Left lung (tissue), 4 donors: ENCODE measurements at regions not wholly inside any gene's neighbourhood (a gene's known extent, or its start where the extent isn't known, plus 50 kb on each side); places are given as distances from the start of the nearest gene placed in this dataset.

Source experiments
- ATAC-seq: fragments of 200-7000 bp; cut with Tn5 transposase; one replicate; pipeline ENCODE4 v1.9.1; 2020; ENCODE audit warnings: moderate library complexity
- DNase-seq, 4 donors: peaks; one replicate each; pipeline ENCODE4 v3.0.0-alpha.2; 2013 to 2020
- H3K27ac ChIP-seq, 2 donors: fragments of 200-600 bp; sonication (generic) in 1 of 2; one replicate each; pipeline versions ENCODE4 v1.5.0 to v1.8.0; 2020 to 2021
- H3K27me3 ChIP-seq, 2 donors: fragments of 200-600 bp; sonication (generic) in 1 of 2; one replicate each; pipeline versions ENCODE4 v1.5.0 to v1.8.0; 2020 to 2021
- H3K36me3 ChIP-seq, 2 donors: fragments of 200-600 bp; sonication (generic) in 1 of 2; one replicate each; pipeline versions ENCODE4 v1.5.0 to v1.8.0; 2020 to 2021
- H3K4me1 ChIP-seq, 2 donors: fragments of 200-600 bp; one replicate each; pipeline ENCODE4 v1.8.0; 2021
- H3K4me3 ChIP-seq, 2 donors: fragments of 200-600 bp; sonication (generic) in 1 of 2; one replicate each; pipeline versions ENCODE4 v1.5.0 to v1.8.0; 2020 to 2021; ENCODE audit warnings: mild to moderate bottlenecking in 1 of 2
- H3K9me3 ChIP-seq, 2 donors: fragments of 200-600 bp; sonication (generic) in 1 of 2; one replicate each; pipeline versions ENCODE4 v1.5.0 to v1.8.0; 2020 to 2021
- CTCF ChIP-seq, 2 donors: fragments of 200-600 bp; sonication (generic) in 1 of 2; IDR thresholded peaks; one replicate each; pipeline versions ENCODE4 v1.5.0 to v1.8.0; 2021; ENCODE audit warnings: antibody characterized with exemption in 2 of 2
- intact Hi-C, 2 donors: fragments of 100-400 bp; cut with DNase I; formaldehyde crosslinking; loops; one replicate each; pipeline versions ENCODE4 v1.11.2 to v1.14.2; 2022
- donor health status: DM: no; HTN: yes; CAD: no.
- donor health status: DM: no; HTN: no; CAD: no.

DNA sequence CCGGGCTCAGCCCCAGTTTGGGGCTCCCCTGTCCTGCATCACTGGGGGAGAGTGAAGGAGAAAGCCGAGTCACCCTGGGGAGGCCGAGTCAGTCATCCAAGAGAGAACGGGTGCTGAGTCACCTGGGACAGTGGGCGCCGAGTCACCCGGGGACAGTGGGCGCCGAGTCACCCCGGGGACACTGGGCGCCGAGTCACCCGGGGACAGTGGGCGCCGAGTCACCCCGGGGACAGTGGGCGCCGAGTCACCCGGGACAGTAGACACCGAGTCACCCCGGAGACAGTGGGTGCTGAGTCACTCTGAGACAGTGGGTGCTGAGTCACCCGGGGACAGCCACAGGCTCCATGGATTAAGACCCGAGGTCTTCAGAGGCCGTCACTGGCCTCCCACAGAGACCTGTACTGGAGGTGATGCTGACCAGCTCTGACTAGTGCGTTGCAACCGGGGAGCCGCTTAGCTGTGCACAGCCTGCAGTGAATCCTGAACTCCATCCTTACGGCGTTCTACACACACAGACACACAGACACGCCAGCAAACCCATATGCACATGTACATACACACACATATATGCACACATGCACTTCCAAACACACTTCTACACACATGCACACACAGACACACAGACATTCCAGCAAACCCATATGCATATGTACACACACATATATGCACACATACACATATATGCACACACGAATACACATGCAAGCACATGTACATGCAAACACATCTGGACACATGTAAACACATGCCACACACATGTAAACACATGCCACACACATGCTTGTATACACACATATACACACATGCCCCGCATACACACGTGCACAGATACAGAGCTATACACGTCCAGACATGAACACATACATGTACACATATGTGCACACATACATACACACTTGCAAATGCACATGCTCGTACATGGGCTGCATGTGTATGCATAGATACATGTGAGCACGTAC lies 64.9 kb upstream of the GALNT9 start:
- H3K9me3 ChIP-seq: no peaks in the 10 kb centered on the region
- DNase-seq (peak in 2 of 4 donors; percentile 27 to 54), ATAC-seq (no peak)
- TF ChIP-seq CTCF (IDR thresholded peaks at IDR 0.05): no peak
- no peaks in the 10 kb centered on the region for H3K4me1 ChIP-seq
- intact Hi-C loops: no loop called here
- peaks cover 14 to 91% of the 10 kb centered on the region in 2 donors for H3K27me3 ChIP-seq
- no peak overlapping the region for H3K27ac ChIP-seq
- H3K4me3 ChIP-seq: no peak overlapping the region
- no peaks in the 10 kb centered on the region for H3K36me3 ChIP-seq

DNA sequence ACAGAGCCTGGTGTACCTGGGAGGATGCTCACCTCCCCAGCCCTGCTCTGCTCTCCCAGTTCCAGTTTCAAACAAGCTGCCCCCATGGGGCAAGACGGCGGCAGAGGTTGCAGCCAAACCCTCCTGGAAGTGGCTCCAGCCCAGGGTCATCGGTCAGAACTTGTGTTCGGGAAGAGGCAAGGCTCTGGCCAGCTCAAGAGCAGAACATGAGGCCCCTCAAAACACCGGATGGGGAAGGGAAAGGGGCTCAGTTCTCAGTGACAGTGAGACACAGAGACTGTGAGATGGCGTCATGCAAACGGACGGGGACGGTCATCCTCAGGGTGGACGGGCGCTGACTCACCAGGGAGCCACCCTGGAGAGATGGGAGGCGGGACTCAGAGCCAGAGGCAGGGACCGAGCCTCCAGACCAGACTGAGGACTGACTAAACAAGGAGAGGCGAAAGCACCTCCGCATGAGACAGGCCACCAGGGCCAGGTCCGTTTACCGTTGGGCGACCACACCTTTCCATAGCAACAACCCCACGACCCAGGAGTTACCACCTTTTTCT lies 63.9 kb upstream of the GALNT9 start:
- DNase-seq: peak in 1 of 4 donors; percentile 26
- no peak for ATAC-seq
- intact Hi-C loops: no loop called here
- H3K27me3 ChIP-seq: peaks cover 9 to 88% of the 10 kb centered on the region in 2 donors
- no peak for TF ChIP-seq CTCF (IDR thresholded peaks at IDR 0.05)
- no peak overlapping the region for H3K4me3 ChIP-seq
- H3K9me3 ChIP-seq: no peaks in the 10 kb centered on the region
- H3K4me1 ChIP-seq: no peaks in the 10 kb centered on the region
- H3K27ac ChIP-seq: no peak overlapping the region
- no peaks in the 10 kb centered on the region for H3K36me3 ChIP-seq

GRCh38 chr12:132392389-132393244 lies 63.2 kb upstream of the GALNT9 start:
- TF ChIP-seq CTCF (IDR thresholded peaks at IDR 0.05): no peak
- peak in 1 of 4 donors; percentile 19 for DNase-seq
- Histone ChIP-seq H3K27me3 (peaks cover 2 to 83% of the 10 kb centered on the region in 2 donors), H3K9me3 (no peaks in the 10 kb centered on the region), H3K36me3 (no peaks in the 10 kb centered on the region), H3K4me3 (no peak overlapping the region), H3K4me1 (no peaks in the 10 kb centered on the region), H3K27ac (no peak overlapping the region)
- intact Hi-C loops: no loop called here
- ATAC-seq: no peak

GRCh38 chr12:132391326-132392041 lies 62.1 kb upstream of the GALNT9 start:
- no peak overlapping the region for H3K27ac ChIP-seq
- H3K9me3 ChIP-seq: no peaks in the 10 kb centered on the region
- TF ChIP-seq CTCF (IDR thresholded peaks at IDR 0.05): no peak
- DNase-seq (peak in 2 of 4 donors; percentile 25 to 75), ATAC-seq (no peak)
- no peak overlapping the region for H3K4me3 ChIP-seq
- intact Hi-C loops: no loop called here
- H3K36me3 ChIP-seq: no peaks in the 10 kb centered on the region
- H3K27me3 ChIP-seq: peaks cover 8 to 82% of the 10 kb centered on the region in 2 donors
- H3K4me1 ChIP-seq: no peaks in the 10 kb centered on the region
